Stomach (tissue), 4 donors: ENCODE measurements at regions not wholly inside any gene's neighbourhood (a gene's known extent, or its start where the extent isn't known, plus 50 kb on each side); places are given as distances from the start of the nearest gene placed in this dataset.

Experiments
- CTCF ChIP-seq, 7 experiments: fragments of 450-650 bp in 4 of 7; fragments of 200-600 bp in 3 of 7; sonication (generic) in 3 of 7; IDR thresholded peaks; one replicate each; pipeline ENCODE4 v1.5.1; 2016 to 2019; ENCODE audit warnings: antibody characterized with exemption in 7 of 7, control low read depth in 2 of 7, mild to moderate bottlenecking in 1 of 7
- EP300 ChIP-seq: sonication (generic); formaldehyde crosslinking; IDR thresholded peaks from one replicate; pipeline ENCODE4 v1.6.1; 2017; ENCODE audit warnings: antibody characterized with exemption
- POLR2A ChIP-seq, 4 donors: fragments of 450-650 bp; IDR thresholded peaks; one replicate each; pipeline ENCODE4 v1.6.1; 2016; ENCODE audit warnings: antibody characterized with exemption in 4 of 4, control low read depth in 2 of 4, mild to moderate bottlenecking in 1 of 4, moderate library complexity in 1 of 4
- POLR2AphosphoS5 ChIP-seq, 3 donors: sonication (generic); formaldehyde crosslinking; IDR thresholded peaks; one replicate each; pipeline ENCODE4 v1.6.1; 2016; ENCODE audit warnings: antibody characterized with exemption in 3 of 3

- TF ChIP-seq CTCF (IDR thresholded peaks at IDR 0.05) (no peak), EP300 (no peak), POLR2AphosphoS5 (IDR thresholded peaks at IDR 0.05) (no peak), POLR2A (IDR thresholded peaks at IDR 0.05) (no peak)
Observed at GRCh38 chr2:67524777-67525176, 127.6 kb downstream of the ETAA1 start.
